GM12872 (cell line): ENCODE measurements at regions not wholly inside any gene's neighbourhood (a gene's known extent, or its start where the extent isn't known, plus 50 kb on each side); places are given as distances from the start of the nearest gene placed in this dataset.

Experiments
- CTCF ChIP-seq: IDR thresholded peaks from 3 replicates; pipeline ENCODE4 v1.5.1; 2011; ENCODE audit warnings: low read depth, mild to moderate bottlenecking, low read length, moderate library complexity; ENCODE audit not compliant: insufficient read depth

GRCh38 chr17:72303787-72304733, 183.2 kb downstream of the SOX9 start:
- no peak for TF ChIP-seq CTCF

GRCh38 chr17:72304859-72305258, 184.0 kb downstream of the SOX9 start:
- TF ChIP-seq CTCF = no peak

- TF ChIP-seq CTCF = no peak
Measured at GRCh38 chr17:72305472-72305871, 184.7 kb downstream of the SOX9 start.

- no peak for TF ChIP-seq CTCF
Measured at GRCh38 chr17:72306037-72306436, 185.2 kb downstream of the SOX9 start.

GRCh38 chr17:72307836-72308235, 187.0 kb downstream of the SOX9 start:
- no peak for TF ChIP-seq CTCF

GRCh38 chr17:72308744-72309385, 188.0 kb downstream of the SOX9 start:
- no peak for TF ChIP-seq CTCF

- TF ChIP-seq CTCF = no peak
Measured at GRCh38 chr17:72311004-72311403, 190.2 kb downstream of the SOX9 start.
